Left renal cortex interstitium (tissue), 4 donors: ENCODE measurements at regions not wholly inside any gene's neighbourhood (a gene's known extent, or its start where the extent isn't known, plus 50 kb on each side); places are given as distances from the start of the nearest gene placed in this dataset.

ENCODE experiments used
- DNase-seq, 4 donors: peaks; one replicate each; pipeline ENCODE4 v3.0.0-alpha.2; 2013; ENCODE audit warnings: low read depth in 4 of 4, low spot score in 2 of 4, missing footprints in 1 of 4

DNA sequence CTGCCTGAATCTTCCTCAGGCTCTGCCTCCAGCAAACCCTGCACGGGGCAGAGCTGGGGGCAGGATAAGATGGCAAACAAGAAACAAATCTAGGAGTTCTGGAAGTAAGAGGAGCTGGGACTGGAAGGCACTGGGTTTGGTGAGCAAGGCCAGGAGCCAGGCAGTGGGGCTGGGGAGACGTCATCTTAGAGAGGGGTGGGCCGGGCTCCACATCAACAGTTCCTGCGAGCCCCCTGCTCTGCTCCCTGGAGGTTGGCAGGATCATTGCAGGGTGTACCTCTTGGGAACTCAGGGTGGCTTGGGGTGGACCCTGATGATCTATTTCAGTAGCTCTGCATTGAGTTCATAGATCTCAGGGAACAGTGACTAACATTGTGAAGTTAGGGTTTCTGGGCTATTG, 87.3 kb upstream of the PRR23E start:
- DNase-seq = no peak

DNA sequence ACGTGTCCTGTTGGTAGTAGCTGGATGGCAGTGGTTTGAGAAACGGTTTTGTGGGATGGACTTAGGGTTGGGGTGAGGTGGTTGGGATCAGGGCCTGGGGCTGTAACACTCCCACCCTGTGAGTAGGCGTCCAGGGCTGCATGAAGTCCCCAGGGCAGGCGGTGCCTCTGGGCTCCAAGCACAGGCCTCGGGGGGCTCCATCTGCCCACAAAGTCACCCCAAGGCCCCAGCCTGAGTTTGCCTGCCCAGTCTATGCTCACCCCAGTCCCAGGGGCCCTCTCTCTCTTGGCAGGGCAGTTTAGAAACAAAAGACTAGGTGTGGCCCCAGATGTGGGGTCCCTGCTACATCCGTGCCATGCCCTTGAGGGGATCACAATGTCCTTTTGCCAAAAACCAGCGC, 86.9 kb upstream of the PRR23E start:
- no peak for DNase-seq

DNA sequence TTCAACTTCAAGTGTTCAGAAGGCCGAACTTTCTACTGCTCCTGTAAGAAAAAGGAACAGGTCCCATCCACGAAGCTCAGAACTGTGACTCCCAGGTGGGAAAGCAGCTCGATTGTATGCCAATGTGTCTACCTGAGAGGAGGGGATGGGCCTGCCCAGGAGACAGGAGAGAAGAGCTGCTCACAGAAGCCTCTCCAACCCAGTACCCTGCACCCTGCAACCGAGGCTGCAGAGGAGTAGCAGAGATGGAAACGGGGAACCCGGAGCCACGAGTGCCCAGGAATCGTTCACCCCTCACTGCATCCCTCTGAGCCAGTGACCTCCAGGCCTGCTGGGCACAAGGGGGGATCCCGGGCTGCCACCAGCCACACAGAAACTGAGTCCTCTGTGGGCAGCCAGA, 86.5 kb upstream of the PRR23E start:
- no peak for DNase-seq

DNA sequence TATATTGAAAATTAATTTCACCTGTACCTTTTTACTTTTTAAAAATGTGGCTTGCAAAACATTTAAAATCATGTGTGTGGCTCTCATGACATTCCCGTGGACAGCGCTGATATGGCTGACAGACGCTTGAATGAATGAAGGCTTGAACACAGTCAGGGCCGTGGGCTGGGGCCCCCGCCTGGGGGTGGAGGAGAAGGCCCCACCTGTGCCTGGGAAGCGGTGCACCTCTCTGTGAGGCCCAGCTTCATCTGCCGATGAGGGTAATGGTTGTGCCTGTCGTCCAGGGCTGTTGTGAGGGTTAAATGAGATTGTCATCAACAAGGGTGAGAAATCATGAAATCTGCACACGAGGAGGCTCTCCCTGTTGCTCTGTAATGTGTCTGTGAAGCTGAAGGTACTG, 85.9 kb upstream of the PRR23E start:
- no peak for DNase-seq

DNA sequence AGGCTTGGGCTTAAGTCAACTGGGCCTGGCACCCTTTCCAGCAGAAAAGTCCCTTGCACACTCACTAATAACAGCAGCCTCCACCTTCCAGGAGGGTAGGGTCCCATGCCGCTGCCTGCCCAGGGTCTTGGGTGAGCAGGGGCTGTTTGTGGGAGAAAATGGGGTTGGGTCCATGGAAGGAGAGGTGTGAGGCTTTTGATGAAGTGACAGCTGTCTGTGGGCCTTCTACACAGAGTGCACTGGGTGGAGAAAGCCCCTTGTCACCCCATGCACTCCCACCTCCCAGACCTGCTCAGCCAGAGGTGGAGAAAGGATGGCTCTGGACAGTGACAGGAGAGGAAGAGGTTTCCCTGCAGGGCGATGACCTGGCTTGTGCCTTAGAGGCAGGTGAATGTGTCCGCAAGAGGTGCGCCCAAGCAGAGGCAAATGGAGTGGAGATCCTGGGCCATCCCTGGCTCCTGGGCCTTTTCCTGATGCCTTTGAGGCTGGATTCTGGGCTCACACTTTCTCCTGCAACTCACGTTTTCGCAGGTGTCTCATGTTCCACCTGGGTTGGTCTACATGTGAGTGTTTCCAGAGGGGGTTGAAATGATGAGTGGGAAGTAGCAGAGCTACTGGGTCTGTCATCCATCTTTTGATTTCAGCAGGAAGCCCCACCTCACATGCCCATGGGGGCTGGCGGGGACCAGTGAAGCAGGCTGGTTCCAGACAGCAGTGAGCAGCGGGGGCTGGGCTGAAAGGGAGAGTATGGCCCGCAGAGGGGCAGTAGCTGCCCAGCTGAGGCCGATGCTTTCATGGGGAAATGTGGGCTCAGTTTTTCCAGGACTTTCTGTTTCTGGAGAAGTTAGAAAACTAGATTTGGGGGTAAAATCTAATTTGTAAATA, 85.2 kb upstream of the PRR23E start:
- no peak for DNase-seq

DNA sequence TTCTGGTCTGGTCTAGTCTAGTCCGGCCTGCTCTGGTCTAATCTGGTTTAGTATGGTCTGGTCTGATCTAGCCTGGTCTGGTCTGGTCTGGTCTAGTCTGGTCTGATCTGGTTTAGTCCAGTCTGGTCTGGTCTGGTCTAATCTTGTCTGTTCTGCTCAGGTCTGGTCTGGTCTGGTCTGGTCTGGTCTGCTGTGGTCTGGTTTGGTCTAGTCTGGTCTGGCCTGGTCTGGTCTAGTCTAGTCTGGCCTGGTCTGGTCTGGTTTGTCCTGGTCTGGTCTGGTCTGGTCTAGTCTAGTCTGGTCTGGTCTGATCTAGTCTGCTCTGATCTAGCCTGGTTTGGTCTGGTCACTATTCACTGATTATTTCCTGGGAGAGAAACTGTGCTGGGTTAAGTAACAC, 84.1 kb upstream of the PRR23E start:
- no peak for DNase-seq

DNA sequence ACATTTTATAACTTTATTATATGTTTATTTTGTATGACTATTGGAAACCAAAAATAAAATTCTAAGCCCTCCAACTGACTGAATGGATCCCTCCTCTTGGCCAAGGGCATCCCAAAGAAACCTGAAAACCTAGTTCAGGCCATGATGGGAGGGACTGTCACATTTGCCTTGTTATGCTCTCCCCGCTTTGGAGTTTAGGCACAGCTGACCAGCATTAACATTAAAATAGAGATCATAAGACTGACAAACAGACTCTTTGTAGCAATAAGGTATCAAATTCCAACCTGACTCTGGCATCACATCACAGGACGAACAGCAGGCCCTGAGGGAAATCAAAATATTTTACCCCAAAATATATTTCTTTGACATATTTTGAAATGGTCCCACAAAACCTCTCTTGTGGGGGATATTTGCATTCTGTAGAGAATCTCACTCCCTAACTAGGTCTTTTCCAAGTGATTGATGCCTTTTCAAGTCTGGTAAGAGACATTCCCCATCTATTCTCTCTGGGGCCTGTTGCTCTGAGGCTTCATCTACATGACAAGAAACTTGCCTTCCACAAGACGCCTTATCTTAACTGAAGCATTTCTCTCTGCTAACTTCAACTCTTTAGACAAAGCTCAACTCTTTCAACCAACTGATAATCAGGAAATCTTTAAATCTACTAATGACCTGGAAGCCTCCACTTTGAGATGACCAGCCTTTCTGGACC, 81.8 kb upstream of the PRR23E start:
- no peak for DNase-seq

DNA sequence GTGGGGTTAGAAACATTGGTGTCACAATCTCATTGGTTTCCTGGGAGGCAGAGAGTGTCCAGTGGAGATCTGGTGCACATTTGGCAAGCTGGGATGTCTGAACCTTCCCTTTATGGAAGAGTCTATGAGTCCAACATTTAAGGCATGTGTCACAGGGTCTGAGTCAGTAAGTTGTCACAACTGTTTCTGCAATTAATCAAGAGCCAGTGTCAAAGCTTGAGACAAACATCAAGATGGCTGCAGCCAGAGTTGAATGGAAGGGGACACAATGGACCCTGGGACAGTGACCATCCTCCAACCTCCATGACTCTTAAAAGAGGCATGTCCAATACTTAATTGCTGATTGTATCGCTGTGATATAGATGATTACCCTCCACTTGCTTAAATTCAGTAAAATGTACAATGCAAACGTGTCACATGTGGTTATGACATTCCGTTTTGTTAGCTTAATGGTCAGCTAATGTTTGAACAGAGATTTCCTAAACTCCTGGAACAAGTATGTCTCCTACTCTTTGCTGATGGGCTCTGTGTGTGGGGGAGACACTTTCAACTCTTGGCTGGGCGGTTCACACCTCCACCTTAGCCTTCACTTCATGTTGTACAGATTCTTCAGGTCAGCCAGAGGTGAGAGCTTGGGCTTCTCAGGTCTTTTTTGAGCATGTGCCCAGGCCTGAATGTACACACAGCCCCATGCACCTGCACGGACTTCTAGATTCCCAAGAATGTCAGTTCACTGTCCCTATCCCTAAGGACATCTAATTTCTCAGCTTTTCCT, 79.9 kb upstream of the PRR23E start:
- no peak for DNase-seq

DNA sequence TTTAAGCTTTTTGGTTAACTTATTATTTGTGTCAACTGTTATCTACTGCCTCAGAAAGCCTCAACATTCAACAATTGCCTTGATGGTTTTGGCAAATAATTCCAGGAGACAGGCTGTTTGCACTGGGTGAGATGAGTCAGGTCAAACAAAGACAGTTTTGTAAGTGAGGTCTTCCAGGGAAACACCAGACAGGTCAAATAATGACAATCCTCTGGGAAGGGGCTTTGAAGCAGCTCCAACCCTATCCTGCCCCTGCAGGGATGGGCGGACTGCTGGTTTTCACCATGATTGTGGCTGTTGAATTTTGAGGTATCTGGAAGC, 79.4 kb upstream of the PRR23E start:
- DNase-seq = no peak

DNA sequence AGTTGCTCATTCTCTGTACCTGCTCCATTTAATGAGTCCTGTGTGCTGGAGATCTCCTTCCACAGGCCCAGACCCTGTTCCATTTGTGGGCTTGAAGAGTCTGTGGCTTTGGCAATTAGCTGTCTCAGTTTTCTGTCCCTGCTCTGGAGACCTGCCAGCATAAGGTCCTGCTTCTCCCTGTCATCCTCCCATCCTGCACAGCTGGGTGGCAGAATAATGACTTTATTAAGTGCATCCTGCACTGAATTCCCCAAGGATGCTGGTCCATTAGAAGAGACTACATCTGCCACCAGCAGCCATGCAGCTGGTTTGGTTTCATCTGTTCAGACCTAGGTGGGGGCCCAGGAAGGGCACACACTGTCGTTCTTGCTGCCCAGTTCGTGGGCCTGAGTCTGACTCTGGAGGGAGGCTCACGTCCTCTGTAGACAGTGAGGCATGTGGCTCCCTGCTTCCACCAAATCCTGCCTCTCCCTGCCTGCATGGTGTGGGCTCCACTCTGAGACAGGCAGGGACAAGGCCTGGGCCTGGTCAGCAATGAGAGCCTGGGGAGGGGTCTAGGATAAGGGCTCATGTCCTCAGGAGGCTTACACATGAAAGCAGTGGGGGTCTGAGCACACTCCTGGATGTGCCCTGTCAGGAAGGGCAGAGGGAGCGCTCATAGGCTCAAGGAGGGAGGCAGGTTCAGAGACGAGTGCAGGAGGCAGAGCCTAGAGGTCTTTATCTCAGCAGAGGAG, 78.4 kb upstream of the PRR23E start:
- no peak for DNase-seq

DNA sequence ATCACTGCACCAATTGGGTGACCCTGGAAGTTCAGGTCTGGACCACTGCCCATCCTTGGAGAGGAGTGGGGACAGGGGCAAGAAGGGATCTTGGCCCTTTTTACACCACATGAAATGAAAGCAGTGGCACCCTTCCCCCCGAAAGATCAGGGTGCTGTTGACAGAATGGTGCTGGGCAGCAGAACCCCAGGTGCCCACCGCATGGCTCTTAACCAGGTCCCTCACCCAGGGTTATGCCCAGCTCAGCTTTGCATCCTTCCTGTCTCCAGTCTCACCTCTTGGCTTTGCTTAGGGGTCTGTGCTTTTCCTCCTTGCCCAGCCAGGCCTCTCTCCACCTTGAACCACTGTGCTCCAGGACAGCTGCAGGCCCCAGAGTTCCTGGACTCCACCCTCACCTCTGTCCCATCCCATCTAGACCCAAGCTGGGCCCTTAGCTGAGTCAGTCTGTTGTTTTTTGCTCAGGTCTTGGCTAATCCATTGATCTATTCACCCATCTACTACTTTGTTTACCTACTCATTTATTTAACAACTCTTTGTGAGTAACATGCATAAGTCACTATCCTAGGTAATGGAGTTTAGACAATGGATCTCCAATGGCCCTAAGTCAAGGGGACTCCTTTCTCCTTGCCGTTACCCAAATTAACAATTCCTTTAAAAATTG, 77.1 kb upstream of the PRR23E start:
- no peak for DNase-seq

DNA sequence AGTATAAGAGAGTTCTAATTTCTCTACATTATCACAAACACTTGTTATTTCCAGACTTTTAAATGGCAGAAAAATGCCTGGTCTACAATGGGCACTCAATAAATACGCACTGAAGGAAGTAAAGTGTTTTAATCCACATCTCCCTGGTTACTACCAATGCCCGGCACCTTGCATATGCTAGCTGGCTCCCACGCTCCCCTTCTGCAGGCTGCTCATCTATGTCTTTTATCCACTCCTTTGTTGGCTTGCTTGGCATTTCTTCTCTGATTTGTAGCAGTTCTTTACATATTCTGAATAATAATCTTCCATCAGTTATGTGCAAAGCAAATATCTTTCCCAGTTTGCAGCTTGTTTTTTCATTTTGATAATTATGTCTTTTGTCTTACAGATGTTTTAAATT, 74.6 kb upstream of the PRR23E start:
- DNase-seq = no peak

DNA sequence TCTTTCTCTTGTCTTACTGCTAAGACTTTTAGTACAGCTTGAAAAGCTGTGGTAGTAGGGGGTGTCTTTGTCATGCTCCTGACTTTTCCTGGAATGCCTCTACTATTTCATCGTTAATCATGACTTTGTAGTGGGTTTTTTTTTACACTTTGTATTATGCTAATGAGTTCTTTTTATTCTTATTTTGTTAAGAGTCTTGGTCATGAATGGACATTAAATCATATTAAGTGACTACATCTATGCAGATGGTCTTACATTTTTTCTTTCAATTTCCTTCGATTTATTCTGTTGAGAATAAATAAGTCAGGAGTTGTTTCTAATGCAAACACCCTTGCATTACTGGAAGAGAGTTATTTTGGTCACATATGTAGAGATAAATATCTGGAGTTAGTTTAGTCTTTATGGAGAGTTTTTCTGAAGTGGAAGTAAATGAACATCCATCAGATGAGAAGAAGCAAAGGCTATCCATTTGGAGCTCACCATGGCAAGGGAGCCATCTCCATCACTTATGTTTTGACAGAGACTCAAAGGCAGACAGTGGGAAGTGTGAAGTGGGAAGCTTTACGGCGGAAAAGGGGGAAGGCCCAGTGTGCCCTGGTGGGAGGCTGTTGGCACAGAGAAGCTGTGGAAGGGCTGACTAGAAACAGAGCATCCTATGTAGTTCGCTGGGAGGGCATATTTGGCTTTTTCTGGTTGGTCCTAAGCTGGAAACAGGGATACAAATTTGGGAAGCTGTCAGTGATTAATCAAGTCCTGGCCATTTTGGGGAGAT, 73.1 kb upstream of the PRR23E start:
- DNase-seq = no peak

DNA sequence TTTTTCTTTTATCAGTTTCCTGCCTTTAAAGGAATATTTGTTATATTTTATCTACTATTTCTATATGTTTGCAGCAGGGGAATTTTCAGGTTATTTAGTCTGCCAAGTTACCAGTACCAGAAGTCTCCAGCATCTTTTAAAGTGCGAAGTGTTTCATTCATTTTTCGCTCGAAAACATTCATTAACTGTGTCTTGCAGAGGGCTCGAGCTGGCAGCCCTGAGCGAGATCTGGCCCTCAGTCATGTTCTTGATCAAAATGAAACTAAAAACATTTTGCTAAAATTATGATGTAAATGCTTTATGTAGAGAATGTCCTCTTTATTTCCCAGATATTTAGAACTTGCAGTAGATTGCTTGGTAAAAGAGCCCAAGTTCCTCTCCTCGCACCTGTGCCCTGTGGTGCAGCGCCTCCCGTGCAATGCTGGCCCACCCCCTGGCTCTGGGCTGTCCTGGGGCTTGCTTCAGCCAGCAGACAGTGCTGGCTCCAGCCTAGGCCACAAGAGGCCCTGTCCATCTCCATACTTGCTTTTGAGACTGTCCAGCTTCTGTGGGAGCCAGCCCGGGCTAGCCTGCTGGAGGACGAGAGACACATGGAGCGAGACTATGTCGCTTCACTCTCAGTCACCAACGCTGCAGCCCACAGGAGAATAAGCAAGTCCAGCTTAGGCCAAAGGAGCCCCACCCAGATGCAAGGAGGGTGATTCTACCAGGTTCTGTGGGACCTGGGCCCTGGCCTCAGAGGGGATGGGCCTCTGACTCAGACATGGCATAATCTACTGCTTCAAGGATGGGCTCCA, 71.9 kb upstream of the PRR23E start:
- no peak for DNase-seq

DNA sequence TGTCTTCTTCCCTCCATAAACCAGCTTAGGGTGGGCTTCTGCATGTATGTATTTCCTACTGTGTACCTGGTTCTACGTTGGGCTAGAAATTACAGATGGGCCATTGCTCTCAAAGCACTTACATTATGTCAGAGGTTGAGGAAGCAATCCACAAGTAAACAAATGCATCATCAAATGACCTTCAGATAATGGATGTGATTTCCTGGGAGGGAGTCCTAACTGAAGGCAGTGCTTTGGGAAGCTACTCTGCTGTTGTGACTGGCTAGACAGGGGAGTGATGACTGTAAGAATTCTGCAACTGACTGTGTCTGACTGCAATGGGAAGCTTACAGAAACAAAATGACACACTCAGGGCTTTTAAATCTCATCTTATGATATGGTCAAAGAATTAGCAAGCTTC, 71.0 kb upstream of the PRR23E start:
- no peak for DNase-seq

DNA sequence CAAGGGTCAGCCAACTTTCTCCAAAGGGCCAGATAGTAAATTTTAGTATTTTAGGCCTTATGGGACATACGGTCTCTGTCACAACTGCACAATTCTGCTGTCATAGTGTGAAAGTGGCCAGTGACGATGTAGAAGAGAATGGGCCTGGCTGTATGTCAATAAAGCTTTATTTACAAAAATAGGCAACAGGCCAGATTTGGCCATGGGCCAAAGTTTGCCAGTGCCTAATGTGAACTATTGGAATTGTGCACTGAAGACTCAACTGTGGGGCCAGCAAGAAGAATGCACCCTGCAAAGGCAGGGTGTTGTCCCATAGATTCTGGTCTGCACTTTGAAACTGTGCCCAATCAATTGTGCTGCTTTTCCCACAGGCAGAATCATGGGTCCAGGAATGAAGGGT, 69.4 kb upstream of the PRR23E start:
- DNase-seq = no peak

DNA sequence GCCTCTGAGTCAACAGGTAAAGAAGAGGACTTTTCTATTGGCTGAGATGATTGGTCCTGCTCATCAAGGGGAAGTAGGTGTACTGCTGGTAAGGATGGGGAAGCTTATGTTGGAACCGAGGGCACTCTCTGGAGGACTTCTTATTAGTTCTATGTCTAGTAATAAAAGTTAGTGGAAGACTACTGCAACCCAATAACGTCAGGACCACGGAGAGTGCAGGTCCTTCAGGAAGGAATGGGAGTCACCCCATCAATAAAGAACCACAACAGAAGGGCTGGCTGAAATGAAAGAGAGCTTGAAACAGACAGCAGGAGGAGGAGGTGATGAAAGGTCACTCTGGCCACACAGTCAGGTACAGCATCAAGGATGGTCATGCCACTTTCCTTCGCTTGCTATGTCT, 68.8 kb upstream of the PRR23E start:
- no peak for DNase-seq

DNA sequence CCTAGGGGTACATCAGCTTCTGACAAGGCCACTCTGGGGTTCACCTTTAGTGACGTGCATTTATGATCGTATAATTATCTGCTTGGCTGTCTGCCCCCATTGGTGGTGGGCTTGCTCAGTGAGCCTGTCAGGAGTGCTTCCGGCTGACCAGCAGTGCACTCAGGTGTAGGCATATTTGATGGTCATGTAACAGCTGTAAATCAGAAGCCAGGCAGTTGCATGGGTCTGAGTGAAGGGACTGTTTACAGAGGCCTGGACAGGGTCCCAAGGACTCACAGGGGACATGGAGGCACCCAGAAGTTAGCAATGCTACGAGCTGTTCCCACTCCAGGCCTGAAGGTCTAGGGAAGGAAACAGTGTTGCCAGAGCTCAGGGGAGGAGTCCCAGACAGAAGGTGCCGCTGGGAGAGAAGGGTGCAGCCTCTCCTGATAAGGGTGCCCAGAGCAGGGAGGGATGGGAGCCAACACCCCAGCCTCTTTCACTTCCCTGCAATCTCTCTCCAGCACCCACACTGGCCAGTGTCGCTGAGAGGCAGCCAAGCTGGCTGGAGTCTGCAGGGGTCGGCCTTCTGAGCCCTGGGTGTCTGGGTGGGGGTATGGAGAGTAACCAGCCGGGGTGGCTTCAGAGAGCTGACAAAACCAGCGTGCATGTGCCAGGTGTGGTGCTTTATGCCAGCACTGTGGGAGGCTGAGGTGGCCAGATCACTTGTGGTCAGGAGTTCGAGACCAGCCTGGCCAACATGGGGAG, 61.3 kb upstream of the PRR23E start:
- no peak for DNase-seq
